ENCODE measurements at regions not wholly inside any gene's neighbourhood (a gene's known extent, or its start where the extent isn't known, plus 50 kb on each side); places are given as distances from the start of the nearest gene placed in this dataset.
"Not testable (repeated sequence)": the region's sequence is repeated elsewhere in the genome, so short reads cannot be mapped to it uniquely, and the experiment has no call there.

- H3K36me3 ChIP-seq (ENCODE audit: insufficient read depth, low read length); H3K9me3 ChIP-seq (ENCODE audit: control insufficient read depth in 1 of 2, insufficient read depth in 1 of 2, low read length in 2 of 2); H3K27me3 ChIP-seq (ENCODE audit: control insufficient read depth in 1 of 2, insufficient read depth in 2 of 2, low read length in 2 of 2); H3K4me1 ChIP-seq (ENCODE audit: insufficient read depth, low read length); H3K9me3 Mint-ChIP-seq; DNase-seq; ATAC-seq (ENCODE audit: poor library complexity); POLR2A ChIA-PET; H3K27ac Mint-ChIP-seq; CTCF ChIA-PET; H3K27me3 Mint-ChIP-seq; H3K36me3 Mint-ChIP-seq (ENCODE audit: low read depth); H3K4me1 Mint-ChIP-seq (ENCODE audit: low read depth); H3K27ac ChIP-seq (ENCODE audit: low read depth in 1 of 2, low read length in 2 of 2); H3K4me3 Mint-ChIP-seq; intact Hi-C loops (cut with DNase I, micrococcal nuclease); H3K4me3 ChIP-seq (ENCODE audit: low read length): not testable (repeated sequence)
Measured at GRCh38 chrX:89635887-89636286, 285.8 kb upstream of the TGIF2LX start.

DNA sequence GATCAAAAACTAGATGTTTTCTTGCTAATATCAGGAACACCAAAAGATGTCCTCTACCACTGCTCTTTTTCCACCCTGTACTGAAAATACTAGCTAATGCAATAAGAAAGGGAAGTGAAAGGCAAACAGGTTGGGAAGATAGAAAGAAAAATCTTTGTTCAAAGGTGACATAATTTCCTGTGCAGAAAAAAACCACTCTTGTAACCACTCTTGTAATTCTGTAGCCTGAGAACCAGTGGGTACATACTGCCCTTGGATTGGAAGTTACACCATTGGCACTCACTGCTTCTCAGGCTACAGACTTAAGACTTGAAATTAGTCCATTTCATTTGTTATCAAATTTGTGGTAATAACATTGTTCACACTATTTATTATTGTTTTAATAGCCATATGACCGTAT lies 263.0 kb upstream of the TGIF2LX start:
- H3K9me3 Mint-ChIP-seq; intact Hi-C loops (cut with DNase I, micrococcal nuclease); H3K27ac ChIP-seq (ENCODE audit: low read depth in 1 of 2, low read length in 2 of 2); H3K4me1 Mint-ChIP-seq (ENCODE audit: low read depth); H3K4me3 Mint-ChIP-seq; DNase-seq; H3K27ac Mint-ChIP-seq; H3K27me3 ChIP-seq (ENCODE audit: control insufficient read depth in 1 of 2, insufficient read depth in 2 of 2, low read length in 2 of 2); CTCF ChIA-PET; ATAC-seq (ENCODE audit: poor library complexity); H3K36me3 ChIP-seq (ENCODE audit: insufficient read depth, low read length); H3K36me3 Mint-ChIP-seq (ENCODE audit: low read depth); H3K4me3 ChIP-seq (ENCODE audit: low read length); H3K27me3 Mint-ChIP-seq; H3K4me1 ChIP-seq (ENCODE audit: insufficient read depth, low read length); H3K9me3 ChIP-seq (ENCODE audit: control insufficient read depth in 1 of 2, insufficient read depth in 1 of 2, low read length in 2 of 2); POLR2A ChIA-PET: not testable (repeated sequence)

- H3K36me3 Mint-ChIP-seq (ENCODE audit: low read depth); H3K4me1 ChIP-seq (ENCODE audit: insufficient read depth, low read length); H3K27me3 Mint-ChIP-seq; ATAC-seq (ENCODE audit: poor library complexity); CTCF ChIA-PET; H3K4me1 Mint-ChIP-seq (ENCODE audit: low read depth); H3K27me3 ChIP-seq (ENCODE audit: control insufficient read depth in 1 of 2, insufficient read depth in 2 of 2, low read length in 2 of 2); H3K9me3 Mint-ChIP-seq; POLR2A ChIA-PET; H3K27ac Mint-ChIP-seq; H3K4me3 Mint-ChIP-seq; DNase-seq; H3K27ac ChIP-seq (ENCODE audit: low read depth in 1 of 2, low read length in 2 of 2); H3K4me3 ChIP-seq (ENCODE audit: low read length); H3K9me3 ChIP-seq (ENCODE audit: control insufficient read depth in 1 of 2, insufficient read depth in 1 of 2, low read length in 2 of 2); H3K36me3 ChIP-seq (ENCODE audit: insufficient read depth, low read length); intact Hi-C loops (cut with DNase I, micrococcal nuclease): not testable (repeated sequence)
Measured at GRCh38 chrX:89706481-89706880, 215.2 kb upstream of the TGIF2LX start.

- H3K9me3 Mint-ChIP-seq; H3K4me1 Mint-ChIP-seq (ENCODE audit: low read depth); POLR2A ChIA-PET: not testable (repeated sequence)
Measured at GRCh38 chrX:89707363-89707927, 214.3 kb upstream of the TGIF2LX start.

GRCh38 chrX:89734367-89734766 lies 187.3 kb upstream of the TGIF2LX start:
- CTCF ChIA-PET; ATAC-seq (ENCODE audit: poor library complexity); H3K4me3 Mint-ChIP-seq; DNase-seq; H3K9me3 Mint-ChIP-seq; H3K27me3 Mint-ChIP-seq; POLR2A ChIA-PET; H3K27ac ChIP-seq (ENCODE audit: low read depth in 1 of 2, low read length in 2 of 2); H3K27me3 ChIP-seq (ENCODE audit: control insufficient read depth in 1 of 2, insufficient read depth in 2 of 2, low read length in 2 of 2); H3K4me1 ChIP-seq (ENCODE audit: insufficient read depth, low read length); intact Hi-C loops (cut with DNase I, micrococcal nuclease); H3K4me1 Mint-ChIP-seq (ENCODE audit: low read depth); H3K36me3 Mint-ChIP-seq (ENCODE audit: low read depth); H3K36me3 ChIP-seq (ENCODE audit: insufficient read depth, low read length); H3K27ac Mint-ChIP-seq; H3K9me3 ChIP-seq (ENCODE audit: control insufficient read depth in 1 of 2, insufficient read depth in 1 of 2, low read length in 2 of 2); H3K4me3 ChIP-seq (ENCODE audit: low read length): not testable (repeated sequence)

More at GRCh38 chrX:89707363-89707927, 214.3 kb upstream of the TGIF2LX start:
- H3K36me3 Mint-ChIP-seq (ENCODE audit: low read depth); DNase-seq; H3K27me3 Mint-ChIP-seq; H3K27me3 ChIP-seq (ENCODE audit: control insufficient read depth in 1 of 2, insufficient read depth in 2 of 2, low read length in 2 of 2); ATAC-seq (ENCODE audit: poor library complexity); H3K4me1 ChIP-seq (ENCODE audit: insufficient read depth, low read length); CTCF ChIA-PET; intact Hi-C loops (cut with DNase I, micrococcal nuclease); H3K4me3 ChIP-seq (ENCODE audit: low read length); H3K36me3 ChIP-seq (ENCODE audit: insufficient read depth, low read length); H3K4me3 Mint-ChIP-seq; H3K9me3 ChIP-seq (ENCODE audit: control insufficient read depth in 1 of 2, insufficient read depth in 1 of 2, low read length in 2 of 2); H3K27ac Mint-ChIP-seq; H3K27ac ChIP-seq (ENCODE audit: low read depth in 1 of 2, low read length in 2 of 2): not testable (repeated sequence)

- CTCF ChIA-PET; H3K36me3 ChIP-seq (ENCODE audit: insufficient read depth, low read length); H3K4me1 ChIP-seq (ENCODE audit: insufficient read depth, low read length); H3K4me3 ChIP-seq (ENCODE audit: low read length); POLR2A ChIA-PET; DNase-seq; H3K9me3 ChIP-seq (ENCODE audit: control insufficient read depth in 1 of 2, insufficient read depth in 1 of 2, low read length in 2 of 2); H3K36me3 Mint-ChIP-seq (ENCODE audit: low read depth); intact Hi-C loops (cut with DNase I, micrococcal nuclease); H3K27me3 Mint-ChIP-seq; ATAC-seq (ENCODE audit: poor library complexity); H3K27me3 ChIP-seq (ENCODE audit: control insufficient read depth in 1 of 2, insufficient read depth in 2 of 2, low read length in 2 of 2); H3K4me1 Mint-ChIP-seq (ENCODE audit: low read depth); H3K4me3 Mint-ChIP-seq; H3K27ac ChIP-seq (ENCODE audit: low read depth in 1 of 2, low read length in 2 of 2); H3K27ac Mint-ChIP-seq; H3K9me3 Mint-ChIP-seq: not testable (repeated sequence)
Measured at GRCh38 chrX:89756466-89756865, 165.2 kb upstream of the TGIF2LX start.

Measured in CD4-positive, alpha-beta T cell (primary cell).